ENCODE measurements at regions not wholly inside any gene's neighbourhood (a gene's known extent, or its start where the extent isn't known, plus 50 kb on each side); places are given as distances from the start of the nearest gene placed in this dataset.

DNA sequence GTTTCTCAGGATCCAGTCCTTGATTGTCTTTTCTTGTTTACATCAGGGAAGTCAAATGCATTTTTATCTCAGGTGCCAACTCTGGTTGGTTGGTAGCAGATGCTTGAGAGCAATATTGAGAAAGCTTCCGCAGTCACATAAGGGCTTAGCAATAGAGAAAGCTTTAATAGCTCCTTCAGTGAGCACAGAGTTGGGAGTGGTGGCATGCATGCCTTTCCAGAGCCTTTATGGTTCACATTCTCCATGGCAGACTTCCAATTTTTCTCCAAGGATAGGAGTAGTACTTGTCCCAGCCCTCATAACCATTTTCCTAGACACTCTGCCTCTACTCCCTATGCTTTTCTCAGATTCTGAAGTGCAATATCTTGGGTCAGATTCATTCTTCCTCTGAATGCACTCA lies 280.4 kb downstream of the AEBP2 start:
- TF ChIP-seq, protein P1, sequence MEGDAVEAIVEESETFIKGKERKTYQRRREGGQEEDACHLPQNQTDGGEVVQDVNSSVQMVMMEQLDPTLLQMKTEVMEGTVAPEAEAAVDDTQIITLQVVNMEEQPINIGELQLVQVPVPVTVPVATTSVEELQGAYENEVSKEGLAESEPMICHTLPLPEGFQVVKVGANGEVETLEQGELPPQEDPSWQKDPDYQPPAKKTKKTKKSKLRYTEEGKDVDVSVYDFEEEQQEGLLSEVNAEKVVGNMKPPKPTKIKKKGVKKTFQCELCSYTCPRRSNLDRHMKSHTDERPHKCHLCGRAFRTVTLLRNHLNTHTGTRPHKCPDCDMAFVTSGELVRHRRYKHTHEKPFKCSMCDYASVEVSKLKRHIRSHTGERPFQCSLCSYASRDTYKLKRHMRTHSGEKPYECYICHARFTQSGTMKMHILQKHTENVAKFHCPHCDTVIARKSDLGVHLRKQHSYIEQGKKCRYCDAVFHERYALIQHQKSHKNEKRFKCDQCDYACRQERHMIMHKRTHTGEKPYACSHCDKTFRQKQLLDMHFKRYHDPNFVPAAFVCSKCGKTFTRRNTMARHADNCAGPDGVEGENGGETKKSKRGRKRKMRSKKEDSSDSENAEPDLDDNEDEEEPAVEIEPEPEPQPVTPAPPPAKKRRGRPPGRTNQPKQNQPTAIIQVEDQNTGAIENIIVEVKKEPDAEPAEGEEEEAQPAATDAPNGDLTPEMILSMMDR (IDR thresholded peaks at IDR 0.05) = no peak
- no peak for TF ChIP-seq POLR2A (IDR thresholded peaks at IDR 0.05)
